Activated CD4-positive, alpha-beta T cell treated with anti-CD3 and anti-CD28 coated beads for 4 hours (primary cell): ENCODE measurements at regions not wholly inside any gene's neighbourhood (a gene's known extent, or its start where the extent isn't known, plus 50 kb on each side); places are given as distances from the start of the nearest gene placed in this dataset.

Source experiments
- DNase-seq, 2 donors: peaks; one replicate each; pipeline ENCODE4 v3.0.0-alpha.2; 2020

- DNase-seq, result no peak
These were observed 195.3 kb upstream of the BLID start for GRCh38 chr11:122311216-122311755.

- DNase-seq, result no peak
These were observed 194.8 kb upstream of the BLID start for GRCh38 chr11:122310766-122311165.

GRCh38 chr11:122309262-122309925 lies 193.4 kb upstream of the BLID start:
- DNase-seq, result no peak

- no peak for DNase-seq
These were observed 192.2 kb upstream of the BLID start for GRCh38 chr11:122308226-122308625.

GRCh38 chr11:122307476-122308035 lies 191.5 kb upstream of the BLID start:
- DNase-seq, result no peak

- DNase-seq, result no peak
These were observed 190.9 kb upstream of the BLID start for GRCh38 chr11:122306831-122307391.

- no peak for DNase-seq
These were observed 189.7 kb upstream of the BLID start for GRCh38 chr11:122305426-122306320.

- no peak for DNase-seq
These were observed 189.0 kb upstream of the BLID start for GRCh38 chr11:122304973-122305372.

GRCh38 chr11:122304306-122304705 lies 188.3 kb upstream of the BLID start:
- no peak for DNase-seq

GRCh38 chr11:122294041-122294440 lies 178.0 kb upstream of the BLID start:
- no peak for DNase-seq

GRCh38 chr11:122293296-122294023 lies 177.4 kb upstream of the BLID start:
- DNase-seq, result no peak

GRCh38 chr11:122287401-122287800 lies 171.4 kb upstream of the BLID start:
- DNase-seq, result no peak

GRCh38 chr11:122285070-122285988 lies 169.3 kb upstream of the BLID start:
- no peak for DNase-seq

- DNase-seq, result no peak
These were observed 164.9 kb upstream of the BLID start for GRCh38 chr11:122280870-122281269.

GRCh38 chr11:122279194-122279593 lies 163.2 kb upstream of the BLID start:
- DNase-seq, result no peak

GRCh38 chr11:122277493-122277892 lies 161.5 kb upstream of the BLID start:
- no peak for DNase-seq

GRCh38 chr11:122276221-122276620 lies 160.2 kb upstream of the BLID start:
- DNase-seq, result no peak

- no peak for DNase-seq
These were observed 159.5 kb upstream of the BLID start for GRCh38 chr11:122275508-122275907.

- no peak for DNase-seq
These were observed 157.6 kb upstream of the BLID start for GRCh38 chr11:122273476-122274191.

- no peak for DNase-seq
These were observed 155.7 kb upstream of the BLID start for GRCh38 chr11:122271745-122272144.

GRCh38 chr11:122271137-122271536 lies 155.1 kb upstream of the BLID start:
- no peak for DNase-seq
